Lung microvascular endothelial cell (primary cell): ENCODE measurements at regions not wholly inside any gene's neighbourhood (a gene's known extent, or its start where the extent isn't known, plus 50 kb on each side); places are given as distances from the start of the nearest gene placed in this dataset.

Experiments used
- DNase-seq, 2 donors: peaks; one replicate each; pipeline versions ENCODE4 v3.0.0 to v3.0.0-alpha.2; 2010; ENCODE audit warnings: low read depth in 2 of 2

- no peak for DNase-seq
Observed at GRCh38 chr12:90153827-90154226, 445.2 kb upstream of the ATP2B1 start.

GRCh38 chr12:90152897-90153624, 444.4 kb upstream of the ATP2B1 start:
- DNase-seq, result no peak

GRCh38 chr12:90151491-90152015, 442.9 kb upstream of the ATP2B1 start:
- DNase-seq, result no peak

- DNase-seq, result no peak
Observed at GRCh38 chr12:90149453-90149852, 440.8 kb upstream of the ATP2B1 start.

- DNase-seq, result no peak
Observed at GRCh38 chr12:90129366-90130030, 420.9 kb upstream of the ATP2B1 start.

GRCh38 chr12:90128526-90128925, 419.9 kb upstream of the ATP2B1 start:
- DNase-seq, result no peak

GRCh38 chr12:90126125-90126524, 417.5 kb upstream of the ATP2B1 start:
- no peak for DNase-seq

- DNase-seq, result no peak
Observed at GRCh38 chr12:90124914-90125313, 416.3 kb upstream of the ATP2B1 start.

- DNase-seq, result no peak
Observed at GRCh38 chr12:90124289-90124688, 415.7 kb upstream of the ATP2B1 start.

- DNase-seq, result peak in 1 of 2 donors; percentile 58
Observed at GRCh38 chr12:90122681-90123080, 414.0 kb upstream of the ATP2B1 start.

- no peak for DNase-seq
Observed at GRCh38 chr12:90120627-90121026, 412.0 kb upstream of the ATP2B1 start.

GRCh38 chr12:90112666-90113065, 404.0 kb upstream of the ATP2B1 start:
- DNase-seq, result no peak

- no peak for DNase-seq
Observed at GRCh38 chr12:90111791-90112580, 403.3 kb upstream of the ATP2B1 start.

GRCh38 chr12:90106568-90106967, 397.9 kb upstream of the ATP2B1 start:
- no peak for DNase-seq

GRCh38 chr12:90102957-90103652, 394.5 kb upstream of the ATP2B1 start:
- peak; percentile 62 to 66 for DNase-seq

GRCh38 chr12:90100579-90100978, 391.9 kb upstream of the ATP2B1 start:
- DNase-seq, result peak in 1 of 2 donors; percentile 16

- no peak for DNase-seq
Observed at GRCh38 chr12:90099288-90099687, 390.6 kb upstream of the ATP2B1 start.

- no peak for DNase-seq
Observed at GRCh38 chr12:90098132-90098779, 389.6 kb upstream of the ATP2B1 start.

- DNase-seq, result no peak
Observed at GRCh38 chr12:90091809-90092208, 383.2 kb upstream of the ATP2B1 start.

GRCh38 chr12:90090929-90091651, 382.5 kb upstream of the ATP2B1 start:
- DNase-seq, result peak in 1 of 2 donors; percentile 70
